ENCODE measurements at regions not wholly inside any gene's neighbourhood (a gene's known extent, or its start where the extent isn't known, plus 50 kb on each side); places are given as distances from the start of the nearest gene placed in this dataset.

DNA sequence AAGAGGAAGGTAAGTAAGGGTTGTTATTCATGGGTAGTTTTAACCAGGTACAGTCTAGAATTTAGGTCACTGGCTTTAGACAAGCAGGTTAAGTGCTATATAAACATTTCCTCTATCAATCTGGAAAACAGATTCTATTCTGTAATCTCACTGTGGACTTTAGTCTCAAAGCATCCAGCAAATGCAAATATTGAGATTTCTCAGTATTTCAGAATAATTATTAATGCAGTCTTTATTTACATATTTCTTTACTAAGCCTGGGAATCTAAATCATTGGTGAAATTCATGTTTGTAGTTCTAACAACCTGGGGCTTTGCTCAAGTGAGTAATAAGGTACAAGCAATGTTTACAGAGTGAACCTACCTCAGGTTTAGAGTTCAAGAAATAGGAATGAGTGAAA lies 61.9 kb downstream of the SLC41A2 start:
- TF ChIP-seq, protein P1, sequence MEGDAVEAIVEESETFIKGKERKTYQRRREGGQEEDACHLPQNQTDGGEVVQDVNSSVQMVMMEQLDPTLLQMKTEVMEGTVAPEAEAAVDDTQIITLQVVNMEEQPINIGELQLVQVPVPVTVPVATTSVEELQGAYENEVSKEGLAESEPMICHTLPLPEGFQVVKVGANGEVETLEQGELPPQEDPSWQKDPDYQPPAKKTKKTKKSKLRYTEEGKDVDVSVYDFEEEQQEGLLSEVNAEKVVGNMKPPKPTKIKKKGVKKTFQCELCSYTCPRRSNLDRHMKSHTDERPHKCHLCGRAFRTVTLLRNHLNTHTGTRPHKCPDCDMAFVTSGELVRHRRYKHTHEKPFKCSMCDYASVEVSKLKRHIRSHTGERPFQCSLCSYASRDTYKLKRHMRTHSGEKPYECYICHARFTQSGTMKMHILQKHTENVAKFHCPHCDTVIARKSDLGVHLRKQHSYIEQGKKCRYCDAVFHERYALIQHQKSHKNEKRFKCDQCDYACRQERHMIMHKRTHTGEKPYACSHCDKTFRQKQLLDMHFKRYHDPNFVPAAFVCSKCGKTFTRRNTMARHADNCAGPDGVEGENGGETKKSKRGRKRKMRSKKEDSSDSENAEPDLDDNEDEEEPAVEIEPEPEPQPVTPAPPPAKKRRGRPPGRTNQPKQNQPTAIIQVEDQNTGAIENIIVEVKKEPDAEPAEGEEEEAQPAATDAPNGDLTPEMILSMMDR (IDR thresholded peaks at IDR 0.05), result no peak
- TF ChIP-seq POLR2A (IDR thresholded peaks at IDR 0.05), result no peak

Data from ovary (tissue), 3 donors.